GM21825 (cell line): ENCODE measurements at regions not wholly inside any gene's neighbourhood (a gene's known extent, or its start where the extent isn't known, plus 50 kb on each side); places are given as distances from the start of the nearest gene placed in this dataset.
"Not testable (repeated sequence)": the region's sequence is repeated elsewhere in the genome, so short reads cannot be mapped to it uniquely, and the experiment has no call there.

Experiments used
- ATAC-seq: cut with Tn5 transposase; IDR thresholded peaks from one replicate; pipeline ENCODE4 v1.9.1; 2021; ENCODE audit warnings: mild to moderate bottlenecking, moderate library complexity; ENCODE audit not compliant: unreplicated experiment

DNA sequence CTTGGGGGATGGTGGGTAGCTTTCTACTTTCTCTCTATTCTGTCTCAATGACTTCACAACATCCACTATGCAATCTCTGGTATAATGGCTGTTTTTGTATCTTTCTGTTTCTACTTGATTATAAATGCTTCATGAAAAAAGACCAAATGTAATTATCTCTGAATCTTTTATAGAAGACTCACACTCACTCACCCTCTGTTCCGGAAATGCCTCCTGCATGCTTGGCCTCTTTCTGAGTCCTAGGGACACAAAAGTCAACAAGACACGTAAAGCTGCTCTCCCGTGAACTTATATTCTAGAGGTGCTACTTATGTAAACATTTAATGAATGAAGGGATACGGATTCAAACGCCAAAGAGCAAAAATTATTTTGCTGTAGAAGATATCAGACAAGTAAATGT, 502.2 kb upstream of the SOX11 start:
- ATAC-seq, result no peak

DNA sequence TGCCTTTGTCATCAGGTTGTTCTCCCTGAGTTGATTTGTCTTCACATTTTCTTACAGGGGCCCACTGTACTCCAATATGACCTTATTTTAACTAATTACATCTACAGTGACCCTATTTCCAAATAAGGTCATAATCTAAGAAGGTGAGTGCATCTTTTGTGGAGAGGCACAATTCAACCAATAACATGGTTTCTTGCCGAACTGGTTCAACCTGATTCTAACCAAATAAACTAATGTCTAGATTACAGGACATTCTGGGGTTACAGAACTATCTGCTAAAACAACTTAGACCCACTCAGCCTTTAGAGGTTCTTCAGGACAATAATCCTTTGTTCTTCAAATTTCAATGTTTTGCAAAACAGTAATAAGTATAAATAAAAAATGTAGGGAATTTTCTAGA, 496.5 kb upstream of the SOX11 start:
- ATAC-seq, result no peak

DNA sequence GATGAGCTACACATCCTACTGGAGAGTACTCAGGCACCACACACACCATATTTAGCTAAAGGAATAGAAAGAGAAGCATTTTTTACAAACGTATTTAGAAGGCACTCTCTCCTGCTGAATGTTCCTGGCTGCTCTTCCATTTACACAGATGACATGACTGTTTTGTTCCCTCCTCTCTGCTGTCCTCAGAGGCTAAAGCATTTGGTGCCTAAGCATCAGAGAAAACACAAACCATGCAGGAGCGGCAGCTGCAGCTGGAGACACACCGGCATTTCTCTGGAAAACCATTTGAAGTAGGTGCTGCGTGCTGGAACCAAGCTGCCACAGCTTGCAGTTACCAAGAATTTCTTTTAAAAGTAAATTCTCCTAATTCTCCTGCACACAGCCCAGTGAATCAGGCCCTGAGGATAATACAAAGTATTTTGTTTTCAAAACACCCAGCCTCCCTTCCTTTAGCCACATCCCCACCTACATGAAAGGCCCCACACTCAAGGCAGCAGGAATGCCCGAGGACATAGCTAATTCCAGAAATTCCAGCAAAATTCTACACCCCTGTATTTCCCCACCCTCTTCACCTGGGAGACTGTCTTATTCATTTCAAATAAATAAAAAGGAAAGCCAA, 488.9 kb upstream of the SOX11 start:
- no peak for ATAC-seq

DNA sequence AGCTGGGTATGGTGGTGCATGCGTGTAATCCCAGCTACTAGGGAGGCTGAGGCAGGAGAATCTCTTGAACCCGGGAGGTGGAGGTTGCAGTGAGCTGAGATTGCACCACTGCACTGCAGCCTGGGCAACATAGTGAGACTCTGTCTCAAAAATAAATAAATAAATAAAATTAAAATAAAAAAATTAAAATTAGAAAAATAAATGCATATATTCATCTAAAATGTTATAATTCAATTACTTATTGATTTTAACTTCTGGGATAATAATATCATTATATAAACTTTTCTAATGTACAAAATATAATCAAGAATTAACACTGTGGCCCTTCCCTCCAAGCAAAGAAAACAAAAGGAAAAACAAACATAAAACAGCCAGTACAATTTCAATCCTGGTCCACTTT, 485.4 kb upstream of the SOX11 start:
- not testable (repeated sequence) for ATAC-seq

DNA sequence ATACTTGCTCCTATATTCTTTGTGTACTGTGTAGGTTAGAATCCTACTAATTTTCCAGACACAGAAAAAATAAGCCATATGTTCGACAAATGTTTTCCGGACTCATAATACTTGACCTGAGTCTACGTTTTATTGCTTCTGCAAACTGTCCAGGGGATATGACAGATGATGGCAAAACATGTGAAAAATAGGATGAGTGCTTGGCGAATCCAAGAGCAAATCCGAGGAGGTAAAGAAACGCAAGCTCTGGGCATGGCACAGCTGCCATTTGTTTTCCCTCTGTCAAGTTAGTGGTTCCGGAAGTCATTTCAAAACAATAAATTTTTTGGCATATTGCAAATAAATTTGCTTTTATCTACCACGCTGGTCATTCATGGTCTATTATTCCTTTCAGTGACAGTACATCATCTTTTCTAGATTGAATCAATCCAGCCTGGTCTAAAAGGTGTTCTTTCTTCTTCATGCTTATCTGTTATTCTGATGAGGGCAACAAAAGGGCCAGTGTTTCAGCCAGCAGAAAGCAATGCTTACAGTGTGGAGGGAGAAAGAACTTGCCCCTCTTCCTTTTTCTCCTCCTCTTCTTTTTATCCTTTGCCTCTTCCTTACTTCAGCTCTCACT, 476.1 kb upstream of the SOX11 start:
- no peak for ATAC-seq

DNA sequence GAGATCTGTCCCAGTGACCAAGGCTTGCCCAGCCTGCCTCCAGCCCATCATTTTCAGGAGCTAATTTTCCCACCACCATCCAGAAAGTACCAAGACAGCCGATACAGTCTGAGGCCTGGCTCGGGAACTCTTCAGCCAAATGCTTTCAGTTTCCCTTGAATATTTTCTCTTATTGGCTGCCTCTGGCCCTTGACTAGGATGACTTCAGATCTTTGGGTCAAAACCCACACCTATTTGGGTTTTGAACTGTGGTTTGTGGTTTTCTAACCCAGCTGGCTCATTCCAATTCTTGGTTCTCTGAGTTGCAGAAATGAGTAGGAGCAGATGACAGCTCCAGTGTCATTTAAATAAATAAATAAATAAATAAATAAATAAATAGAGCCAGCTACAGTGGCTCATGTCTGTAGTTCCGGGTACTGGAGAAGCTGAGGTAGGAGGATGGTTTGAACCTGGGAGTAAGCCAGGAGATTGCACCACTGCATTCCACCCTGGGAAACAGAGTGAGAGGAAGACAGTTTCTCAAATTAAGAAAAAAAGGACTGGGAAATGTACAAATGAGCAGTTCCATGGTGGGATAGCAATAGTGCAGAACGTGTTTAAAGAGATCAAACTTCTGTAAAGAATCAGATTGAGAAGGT, 465.0 kb upstream of the SOX11 start:
- no peak for ATAC-seq

DNA sequence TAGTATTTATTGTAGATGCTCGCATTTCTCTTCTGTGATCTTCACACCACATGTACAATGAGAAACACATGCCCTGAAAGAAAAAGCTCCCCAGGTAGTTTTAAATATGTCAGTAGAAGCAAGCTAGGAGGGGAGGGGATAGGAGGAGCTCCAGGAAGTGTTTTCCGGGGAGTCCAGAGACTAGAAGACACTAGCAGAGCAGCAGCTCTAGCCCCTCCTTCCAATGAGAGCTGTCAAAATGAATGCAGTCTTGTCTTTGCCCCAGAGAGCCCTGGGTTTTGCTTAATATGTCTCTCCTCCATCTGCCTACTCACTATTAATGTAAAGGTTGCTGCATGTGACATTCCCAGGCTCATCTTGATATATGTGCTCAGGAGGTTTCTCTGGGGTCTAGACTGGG, 462.6 kb upstream of the SOX11 start:
- ATAC-seq, result no peak

DNA sequence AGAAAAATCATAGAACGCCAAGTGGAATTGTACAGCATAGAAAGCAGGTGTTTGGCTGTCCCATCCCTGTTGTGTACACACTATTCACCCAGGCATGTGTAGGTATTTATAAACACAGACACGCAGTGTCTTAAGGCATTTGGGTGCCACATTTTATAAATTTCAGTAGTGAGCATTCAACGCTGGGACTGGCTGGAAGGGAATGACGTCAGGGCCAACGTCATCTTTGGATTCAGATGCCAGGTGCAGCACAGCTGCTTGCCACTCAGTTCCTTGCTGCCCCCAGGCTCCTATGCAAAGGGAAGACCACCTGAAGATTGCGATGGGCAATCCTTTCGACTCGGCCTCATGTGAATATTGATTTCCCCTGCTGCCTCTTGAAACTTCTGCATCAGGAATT, 461.7 kb upstream of the SOX11 start:
- ATAC-seq, result no peak

DNA sequence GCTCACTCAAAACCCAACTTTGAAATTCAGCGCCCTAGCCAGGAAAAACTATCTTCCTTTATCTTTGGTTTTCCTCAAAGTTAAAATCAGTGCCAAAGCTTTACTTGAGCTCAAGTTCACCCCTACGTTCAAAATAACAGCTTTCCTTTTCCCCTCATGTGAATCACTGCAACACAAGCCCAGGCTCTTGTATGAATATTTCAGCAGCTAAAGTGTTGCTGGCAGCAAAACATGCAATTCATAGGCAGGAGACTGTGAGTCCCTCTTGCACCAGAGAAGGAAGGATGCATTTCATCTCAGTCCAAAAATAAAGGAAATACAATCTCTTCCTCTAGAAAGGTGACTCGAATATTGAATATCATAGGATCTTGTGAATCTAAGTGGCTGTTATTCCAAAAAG, 461.3 kb upstream of the SOX11 start:
- ATAC-seq, result no peak

DNA sequence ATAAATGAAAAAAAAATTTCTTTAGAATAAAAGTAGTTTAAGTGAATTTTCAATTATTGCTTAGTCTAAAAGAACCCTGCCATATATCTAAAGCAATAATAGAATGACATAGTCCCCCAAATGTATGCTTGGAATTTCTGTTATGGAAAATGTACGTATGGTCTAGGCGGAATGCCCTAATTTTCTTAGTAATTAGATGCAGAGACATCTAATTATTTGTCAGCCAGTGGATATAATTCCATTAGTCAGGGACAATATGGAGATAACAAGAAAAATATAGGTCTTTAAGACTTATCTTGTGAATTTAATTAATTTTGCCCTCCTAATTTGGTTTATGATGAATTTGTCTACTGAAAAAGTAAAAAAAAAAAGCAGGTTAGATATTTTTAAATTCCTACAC, 460.9 kb upstream of the SOX11 start:
- ATAC-seq, result no peak

DNA sequence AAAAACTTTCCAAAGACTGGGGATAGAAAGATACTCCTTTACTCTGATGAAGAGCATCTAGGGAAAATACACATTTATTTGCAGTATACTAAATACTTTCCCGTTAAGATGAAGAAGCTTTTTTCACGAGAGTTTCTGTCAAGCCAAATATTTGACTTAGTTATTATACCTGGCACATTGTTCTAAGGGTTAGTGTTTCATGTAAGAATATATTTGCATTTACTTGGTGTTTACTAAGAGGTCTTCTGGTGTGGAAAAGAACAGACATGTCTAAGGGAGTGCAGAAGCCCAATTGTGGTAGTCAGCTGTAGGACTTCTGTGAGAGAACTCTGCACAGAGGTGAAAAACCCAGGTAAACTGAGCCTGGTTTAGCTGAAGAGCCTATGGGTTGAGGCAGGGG, 457.6 kb upstream of the SOX11 start:
- no peak for ATAC-seq

DNA sequence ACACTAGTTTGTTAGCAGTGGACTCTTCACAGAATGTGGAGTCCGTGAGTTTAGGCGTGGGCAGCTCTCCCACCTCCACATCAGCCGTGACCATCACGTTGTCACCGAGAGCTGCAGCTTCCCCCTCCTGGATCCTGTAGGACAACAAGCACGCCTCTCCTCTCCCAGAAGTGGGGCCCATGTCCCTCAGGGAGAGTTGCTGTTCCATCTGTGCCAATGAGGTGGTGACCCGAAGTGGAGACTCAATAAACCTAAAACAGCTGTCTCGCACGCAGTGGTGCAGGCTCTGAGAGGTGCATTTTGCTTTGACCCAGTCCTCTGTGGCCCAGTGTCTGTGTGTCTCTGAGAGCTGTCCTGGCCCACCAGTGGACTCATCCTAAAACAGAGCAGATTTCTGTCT, 456.5 kb upstream of the SOX11 start:
- no peak for ATAC-seq

DNA sequence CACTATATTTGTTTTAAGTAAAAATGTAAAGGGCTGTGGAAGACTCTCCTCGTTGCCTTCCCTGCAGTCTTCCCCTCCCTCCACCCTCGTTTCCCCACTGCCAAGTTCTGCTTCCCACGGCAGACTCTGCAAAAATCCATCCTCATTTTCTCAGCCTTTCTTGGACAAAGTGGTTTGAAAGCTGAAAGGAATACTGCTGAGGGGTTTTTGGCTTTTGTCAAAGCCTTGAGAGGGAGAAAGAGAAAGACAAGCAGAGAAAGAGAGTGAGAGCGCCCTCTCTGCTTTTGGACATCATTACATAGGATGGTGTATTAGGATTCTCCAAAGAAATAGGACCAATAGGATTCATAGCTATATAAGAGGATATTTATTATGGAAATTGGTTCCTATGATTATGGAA, 455.9 kb upstream of the SOX11 start:
- ATAC-seq, result no peak

DNA sequence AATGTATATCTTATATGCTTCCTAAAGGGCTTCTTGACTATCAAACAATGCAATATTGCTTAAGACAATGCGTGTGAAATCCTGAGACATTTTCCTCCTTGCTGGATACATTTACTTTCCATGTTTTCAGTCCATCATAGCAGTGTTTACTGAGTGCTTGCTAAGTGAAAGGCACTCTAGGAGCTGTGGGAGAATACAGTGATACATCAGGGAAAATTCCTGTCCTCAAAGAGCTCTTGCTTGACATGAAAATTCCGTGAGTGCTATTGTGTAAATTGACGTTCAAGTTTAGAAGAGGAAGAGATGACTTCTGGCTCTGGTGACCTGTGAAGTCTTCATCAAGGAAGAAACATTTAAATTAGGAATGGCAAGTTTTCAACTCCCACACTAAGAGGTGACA, 449.4 kb upstream of the SOX11 start:
- no peak for ATAC-seq

DNA sequence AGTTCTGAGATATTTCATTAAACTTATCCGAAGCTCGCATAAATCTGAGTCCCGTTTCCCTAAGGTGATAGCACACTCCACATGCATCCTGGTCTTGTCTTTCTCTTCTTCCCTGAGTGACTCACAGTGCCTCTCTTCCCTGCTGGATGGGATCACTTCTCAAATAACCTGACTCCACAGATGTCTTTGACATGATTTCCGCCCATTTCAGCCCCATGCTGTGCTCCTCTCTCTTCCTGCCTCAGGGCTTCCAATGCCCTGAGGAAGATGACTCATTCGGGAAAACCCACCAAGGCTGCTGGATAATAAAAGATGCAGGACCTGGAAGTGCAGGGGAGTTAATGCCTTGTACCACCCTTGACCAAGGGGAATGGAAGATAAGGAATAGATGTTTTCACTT, 441.7 kb upstream of the SOX11 start:
- ATAC-seq, result no peak

DNA sequence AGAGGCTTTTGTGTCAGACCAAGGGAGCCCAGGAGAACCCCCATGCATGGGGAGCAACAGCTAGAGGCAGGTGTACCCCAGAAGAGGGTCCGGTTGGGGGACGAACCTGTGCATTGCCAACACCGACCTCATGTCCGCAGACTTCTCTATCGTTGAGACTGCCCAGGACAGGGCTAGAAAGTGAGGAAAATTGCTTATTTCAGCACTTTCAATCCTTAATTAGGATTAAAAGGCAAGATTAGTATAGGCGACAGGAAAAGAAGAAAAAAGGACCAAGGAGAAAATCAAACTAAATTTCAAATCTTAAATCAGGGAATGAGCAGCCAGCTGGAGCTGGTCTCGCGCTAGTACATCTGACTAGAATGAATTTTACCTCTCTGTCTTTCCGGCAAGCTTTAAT, 438.9 kb upstream of the SOX11 start:
- ATAC-seq, result no peak

DNA sequence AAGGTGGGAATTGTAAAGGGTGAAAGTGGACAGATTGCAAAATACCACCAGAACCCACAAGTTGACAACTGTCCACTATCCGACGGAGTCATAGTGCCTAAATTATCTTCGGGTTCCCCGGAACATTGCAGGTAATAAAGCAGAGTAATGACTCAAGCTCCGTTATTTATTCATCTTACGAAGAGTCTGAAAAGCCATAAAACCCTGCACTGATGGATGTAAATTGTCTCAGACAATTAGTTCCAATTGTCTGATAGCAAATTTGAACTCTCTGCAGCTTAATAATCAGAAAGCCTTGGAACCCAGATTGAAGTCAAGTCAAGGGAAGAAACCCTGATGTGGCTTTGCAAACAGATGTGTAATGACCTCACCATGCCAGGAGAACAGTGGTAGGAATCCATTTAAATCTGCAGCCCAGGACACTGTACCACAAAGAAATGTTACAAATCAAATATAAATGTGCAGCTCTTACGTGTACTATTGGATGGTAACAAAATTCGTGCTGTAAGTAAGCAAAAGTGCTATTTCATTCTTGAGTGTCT, 437.3 kb upstream of the SOX11 start:
- no peak for ATAC-seq

DNA sequence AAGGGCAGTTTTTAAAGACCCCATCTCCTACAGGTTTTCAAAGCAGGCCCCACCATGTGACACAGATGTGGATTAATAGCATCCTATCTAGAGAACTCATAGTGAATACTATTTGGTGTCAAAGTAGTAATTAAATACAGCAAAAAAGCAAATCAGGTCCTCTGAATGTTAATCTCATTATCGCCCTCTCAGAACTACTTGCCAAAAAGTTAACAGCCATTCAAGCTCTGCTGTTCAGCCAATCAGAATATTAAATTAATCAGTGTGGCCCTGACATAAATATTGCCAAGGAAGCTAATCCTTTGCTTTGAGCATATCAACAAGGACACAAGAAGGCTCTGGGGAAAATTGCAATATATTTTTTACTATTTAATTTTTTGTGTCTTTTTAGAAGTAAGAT, 428.9 kb upstream of the SOX11 start:
- no peak for ATAC-seq

DNA sequence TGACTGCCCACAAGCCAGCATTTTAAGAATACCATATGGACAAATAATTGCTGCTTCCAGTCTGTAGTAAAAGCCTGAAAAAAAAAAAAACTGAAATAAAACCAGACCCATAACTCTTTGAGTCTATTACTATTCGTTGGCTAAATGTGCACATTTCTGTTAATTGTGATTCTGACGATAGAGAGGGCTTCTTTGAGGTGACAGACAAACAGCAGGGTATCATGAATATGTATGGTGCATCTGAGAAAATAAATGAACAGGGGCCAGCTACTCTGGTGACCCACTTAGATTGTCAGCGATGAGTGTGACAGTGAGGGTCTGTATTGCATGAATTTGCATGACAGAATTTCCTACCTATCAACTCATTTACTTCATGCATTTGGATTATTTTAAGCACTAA, 427.8 kb upstream of the SOX11 start:
- no peak for ATAC-seq

DNA sequence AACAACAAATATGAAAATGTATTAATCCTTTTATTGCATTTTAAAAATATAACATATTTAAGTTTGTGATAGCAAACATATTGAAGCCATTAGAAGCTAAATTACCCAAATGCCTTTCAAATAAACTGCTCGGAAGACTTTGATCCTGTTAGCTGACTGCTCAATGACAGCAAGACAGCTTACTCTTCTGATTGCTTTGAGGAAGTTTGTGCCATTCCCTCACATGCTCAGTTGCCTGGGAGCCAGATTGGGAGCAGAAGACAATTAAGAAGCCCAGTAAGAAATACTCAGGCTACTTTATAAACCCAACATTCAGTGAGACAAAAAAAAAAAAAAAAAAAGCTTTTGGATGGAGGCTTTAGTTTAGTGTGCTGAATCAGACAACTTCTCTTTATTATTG, 407.1 kb upstream of the SOX11 start:
- ATAC-seq, result no peak

DNA sequence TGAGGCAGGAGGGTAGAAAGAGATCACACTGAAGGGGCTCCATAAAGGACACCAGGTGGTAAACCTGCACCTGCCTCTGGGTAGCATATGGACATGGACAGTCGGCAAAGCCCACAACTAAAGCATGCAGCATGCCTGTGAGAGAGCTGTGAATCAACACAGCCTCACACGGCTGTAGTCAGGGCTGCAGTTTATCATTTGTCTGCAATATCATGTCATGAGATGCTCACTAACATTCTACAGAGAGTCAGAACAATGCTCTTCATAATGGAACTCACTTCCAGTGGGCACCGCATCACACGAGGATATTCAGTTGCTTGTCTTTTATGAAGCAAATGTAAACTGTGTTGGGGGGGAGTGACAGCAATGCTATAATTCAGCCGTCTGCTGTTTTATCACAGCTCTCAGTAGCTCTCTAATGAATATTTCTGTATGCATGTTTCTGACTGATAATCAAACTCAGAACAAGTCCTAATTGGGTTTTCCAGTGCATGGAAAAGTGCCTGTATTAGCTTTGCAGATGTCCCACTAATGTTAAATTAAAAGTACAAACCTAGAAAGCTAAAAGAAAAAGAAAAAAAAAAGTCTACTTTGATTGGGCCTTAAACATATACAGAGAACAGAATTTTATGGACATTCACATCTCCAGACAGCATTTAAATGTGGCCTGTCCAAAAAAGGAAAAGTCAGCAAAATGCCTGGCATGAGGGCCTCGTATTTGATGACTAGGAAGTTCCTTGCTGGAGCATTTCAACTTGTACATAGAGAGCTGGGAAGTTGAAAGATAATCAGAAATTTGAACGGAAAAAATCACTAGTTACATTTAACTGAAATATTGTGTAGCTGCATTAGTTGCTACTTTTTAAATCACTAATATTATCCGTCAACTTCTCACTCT, 406.1 kb upstream of the SOX11 start:
- ATAC-seq, result no peak
